ENCODE measurements at regions not wholly inside any gene's neighbourhood (a gene's known extent, or its start where the extent isn't known, plus 50 kb on each side); places are given as distances from the start of the nearest gene placed in this dataset.

DNA sequence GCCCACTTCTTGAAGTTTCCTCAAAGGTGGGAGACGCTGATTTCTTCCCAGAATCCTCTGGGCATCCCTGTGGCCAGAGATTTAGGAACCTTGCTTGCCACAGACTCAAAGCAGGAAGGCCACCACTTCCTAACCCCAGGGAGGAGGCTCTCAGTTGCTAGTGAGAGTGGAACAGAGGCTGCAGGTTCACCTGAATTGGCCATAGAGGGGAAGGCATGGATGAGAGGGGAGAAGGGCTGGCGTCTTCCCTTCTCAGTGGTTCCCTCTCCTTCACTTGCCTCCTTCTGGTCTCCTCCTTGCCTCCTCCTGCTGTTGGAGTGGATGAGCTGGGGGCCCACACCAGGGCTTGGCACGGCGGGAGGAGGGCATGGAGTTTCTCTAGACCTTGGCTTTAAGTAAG is 185.7 kb downstream of the ADAMTS15 start:
- TF ChIP-seq, protein P1, sequence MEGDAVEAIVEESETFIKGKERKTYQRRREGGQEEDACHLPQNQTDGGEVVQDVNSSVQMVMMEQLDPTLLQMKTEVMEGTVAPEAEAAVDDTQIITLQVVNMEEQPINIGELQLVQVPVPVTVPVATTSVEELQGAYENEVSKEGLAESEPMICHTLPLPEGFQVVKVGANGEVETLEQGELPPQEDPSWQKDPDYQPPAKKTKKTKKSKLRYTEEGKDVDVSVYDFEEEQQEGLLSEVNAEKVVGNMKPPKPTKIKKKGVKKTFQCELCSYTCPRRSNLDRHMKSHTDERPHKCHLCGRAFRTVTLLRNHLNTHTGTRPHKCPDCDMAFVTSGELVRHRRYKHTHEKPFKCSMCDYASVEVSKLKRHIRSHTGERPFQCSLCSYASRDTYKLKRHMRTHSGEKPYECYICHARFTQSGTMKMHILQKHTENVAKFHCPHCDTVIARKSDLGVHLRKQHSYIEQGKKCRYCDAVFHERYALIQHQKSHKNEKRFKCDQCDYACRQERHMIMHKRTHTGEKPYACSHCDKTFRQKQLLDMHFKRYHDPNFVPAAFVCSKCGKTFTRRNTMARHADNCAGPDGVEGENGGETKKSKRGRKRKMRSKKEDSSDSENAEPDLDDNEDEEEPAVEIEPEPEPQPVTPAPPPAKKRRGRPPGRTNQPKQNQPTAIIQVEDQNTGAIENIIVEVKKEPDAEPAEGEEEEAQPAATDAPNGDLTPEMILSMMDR (conservative IDR thresholded peaks at IDR 0.05), result no peak
- no peaks in the 10 kb centered on the region for H3K27me3 Mint-ChIP-seq (ENCODE audit: low read depth)
- DNase-seq (ENCODE audit: low read depth, low spot score), result no peak
- H3K9me3 Mint-ChIP-seq, result peaks cover 3% of the 10 kb centered on the region
- no peaks in the 10 kb centered on the region for H3K36me3 Mint-ChIP-seq (ENCODE audit: low read depth)
- peaks cover 3% of the 10 kb centered on the region for H3K4me1 Mint-ChIP-seq
- H3K27ac Mint-ChIP-seq (ENCODE audit: unreplicated experiment), result no peak overlapping the region
- no peak overlapping the region for H3K4me3 Mint-ChIP-seq

DNA sequence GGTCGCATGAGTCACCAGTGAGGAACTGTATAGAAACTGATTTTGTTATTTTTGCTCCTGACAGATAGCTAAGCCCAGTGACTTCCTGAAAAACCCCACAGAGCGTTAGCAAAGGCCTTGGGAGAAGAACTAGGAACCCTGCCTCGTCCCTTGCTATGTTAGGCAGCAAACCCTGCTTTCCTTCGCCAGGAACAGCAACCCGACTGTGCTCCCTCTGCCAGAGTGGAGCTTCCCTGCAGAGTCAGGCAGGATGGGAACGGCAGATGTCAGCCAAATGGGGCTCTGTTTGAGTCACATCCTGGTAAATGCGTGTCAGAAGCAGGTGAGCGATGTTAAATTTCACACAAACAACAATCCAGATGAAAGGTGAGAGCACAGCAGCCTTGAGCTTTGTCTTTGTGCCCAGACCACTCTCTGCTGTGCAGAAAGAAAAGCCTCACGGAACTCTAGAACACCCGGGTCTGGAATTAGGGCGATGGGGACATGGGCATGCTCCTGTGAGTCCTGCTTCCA is 186.6 kb downstream of the ADAMTS15 start:
- Mint-ChIP-seq H3K27me3 (ENCODE audit: low read depth) (no peaks in the 10 kb centered on the region), H3K4me1 (peaks cover 8% of the 10 kb centered on the region), H3K9me3 (peaks cover 3% of the 10 kb centered on the region), H3K27ac (ENCODE audit: unreplicated experiment) (no peak overlapping the region), H3K4me3 (no peak overlapping the region), H3K36me3 (ENCODE audit: low read depth) (no peaks in the 10 kb centered on the region)
- DNase-seq (ENCODE audit: low read depth, low spot score), result no peak
- TF ChIP-seq, protein P1 (conservative IDR thresholded peaks at IDR 0.05), result no peak

DNA sequence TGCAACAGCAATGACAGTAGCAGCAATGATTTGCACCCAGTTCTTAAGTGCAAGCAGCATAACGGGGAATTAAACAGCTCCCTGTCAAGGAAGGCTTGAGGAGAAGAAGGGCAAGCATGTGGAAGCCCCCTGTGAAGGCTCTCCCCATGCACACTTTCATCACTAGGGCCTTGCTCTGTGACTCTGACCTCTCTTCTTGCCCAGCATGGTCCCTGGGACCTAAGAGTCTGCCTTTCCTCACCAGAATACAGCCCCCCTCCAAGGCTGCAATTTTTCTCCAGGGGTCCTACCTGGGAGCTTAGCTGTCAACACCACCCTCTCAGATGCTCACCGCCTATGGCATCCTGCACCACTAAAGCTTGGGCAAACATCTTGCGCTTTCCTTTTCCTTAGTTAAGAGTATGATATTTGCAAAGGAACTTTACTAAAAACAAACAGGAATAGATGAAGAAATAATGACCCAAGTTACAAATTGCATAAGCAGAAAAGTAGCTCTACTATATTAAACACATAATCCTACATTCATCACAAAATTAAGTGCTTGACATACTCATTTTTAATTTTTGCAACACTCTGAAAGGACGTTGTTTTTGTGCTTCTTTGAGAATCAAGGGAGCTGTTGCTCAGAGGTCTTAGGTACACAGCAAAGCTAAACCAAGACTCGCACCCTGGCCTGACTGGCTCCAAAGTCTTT is 187.6 kb downstream of the ADAMTS15 start:
- TF ChIP-seq, protein P1 (conservative IDR thresholded peaks at IDR 0.05), result no peak
- no peak overlapping the region for H3K27ac Mint-ChIP-seq (ENCODE audit: unreplicated experiment)
- no peaks in the 10 kb centered on the region for H3K36me3 Mint-ChIP-seq (ENCODE audit: low read depth)
- peaks cover 3% of the 10 kb centered on the region for H3K9me3 Mint-ChIP-seq
- H3K27me3 Mint-ChIP-seq (ENCODE audit: low read depth), result no peaks in the 10 kb centered on the region
- peaks cover 12% of the 10 kb centered on the region for H3K4me1 Mint-ChIP-seq
- DNase-seq (ENCODE audit: low read depth, low spot score), result no peak
- H3K4me3 Mint-ChIP-seq, result no peak overlapping the region

GRCh38 chr11:130636722-130637464 is 188.4 kb downstream of the ADAMTS15 start:
- Mint-ChIP-seq H3K4me3 (no peak overlapping the region), H3K27ac (ENCODE audit: unreplicated experiment) (no peak overlapping the region), H3K36me3 (ENCODE audit: low read depth) (no peaks in the 10 kb centered on the region), H3K4me1 (peaks cover 12% of the 10 kb centered on the region), H3K27me3 (ENCODE audit: low read depth) (no peaks in the 10 kb centered on the region), H3K9me3 (peaks cover 2% of the 10 kb centered on the region)
- no peak for DNase-seq (ENCODE audit: low read depth, low spot score)
- TF ChIP-seq, protein P1 (conservative IDR thresholded peaks at IDR 0.05), result no peak

- Mint-ChIP-seq H3K27ac (ENCODE audit: unreplicated experiment) (no peak overlapping the region), H3K4me3 (no peak overlapping the region), H3K9me3 (no peaks in the 10 kb centered on the region), H3K36me3 (ENCODE audit: low read depth) (no peaks in the 10 kb centered on the region), H3K4me1 (peaks cover 12% of the 10 kb centered on the region), H3K27me3 (ENCODE audit: low read depth) (no peaks in the 10 kb centered on the region)
- TF ChIP-seq, protein P1 (conservative IDR thresholded peaks at IDR 0.05), result no peak
- no peak for DNase-seq (ENCODE audit: low read depth, low spot score)
Measured at GRCh38 chr11:130637566-130637965, 189.1 kb downstream of the ADAMTS15 start.
